Esophagus squamous epithelium (tissue), 4 donors: ENCODE measurements at regions not wholly inside any gene's neighbourhood (a gene's known extent, or its start where the extent isn't known, plus 50 kb on each side); places are given as distances from the start of the nearest gene placed in this dataset.

Source experiments
- CTCF ChIP-seq, 6 experiments: fragments of 450-650 bp in 4 of 6; fragments of 200-600 bp in 2 of 6; sonication (generic) in 2 of 6; IDR thresholded peaks; one replicate each; pipeline ENCODE4 v1.5.1; 2016 to 2019; ENCODE audit warnings: antibody characterized with exemption in 6 of 6, mild to moderate bottlenecking in 4 of 6, moderate library complexity in 4 of 6
- POLR2A ChIP-seq, 4 donors: fragments of 450-650 bp; IDR thresholded peaks; one replicate each; pipeline ENCODE4 v1.6.1; 2017; ENCODE audit warnings: antibody characterized with exemption in 4 of 4, mild to moderate bottlenecking in 4 of 4, moderate library complexity in 3 of 4

GRCh38 chr12:91361864-91362263 lies 179.2 kb upstream of the DCN start:
- peak; percentile 17 to 83 (median 72) for TF ChIP-seq CTCF (IDR thresholded peaks at IDR 0.05)
- TF ChIP-seq POLR2A (IDR thresholded peaks at IDR 0.05), result no peak
